Calu3 (cell line): ENCODE measurements at regions not wholly inside any gene's neighbourhood (a gene's known extent, or its start where the extent isn't known, plus 50 kb on each side); places are given as distances from the start of the nearest gene placed in this dataset.

ENCODE experiments used
- BruUV-seq: library from RNA; stranded (reverse); fragments of 400-500 nt; replicated peaks from 2 replicates; lab custom pipeline; 2021; lab: Mats Ljungman, UMichigan
- CTCF ChIA-PET: fragments of 300-600 bp; sonication (Branson Sonifier 250); formaldehyde crosslinking; loops from one replicate; lab custom pipeline; 2022; ENCODE audit warnings: antibody characterized with exemption; lab: Charles Lee
- DNase-seq: peaks from one replicate; pipeline ENCODE4 v3.0.0; 2022
- H3K27ac Mint-ChIP-seq: one replicate; pipeline ENCODE4 v1.8.0; 2022; ENCODE audit warnings: mixed read lengths; ENCODE audit not compliant: unreplicated experiment
- H3K27me3 Mint-ChIP-seq: one replicate; pipeline ENCODE4 v1.8.0; 2022; ENCODE audit warnings: mixed read lengths; ENCODE audit not compliant: unreplicated experiment
- H3K36me3 Mint-ChIP-seq: one replicate; pipeline ENCODE4 v1.8.0; 2022; ENCODE audit warnings: mild to moderate bottlenecking, moderate library complexity, mixed read lengths; ENCODE audit not compliant: insufficient read depth, unreplicated experiment
- H3K4me1 Mint-ChIP-seq: one replicate; pipeline ENCODE4 v1.8.0; 2022; ENCODE audit warnings: mild to moderate bottlenecking, low read depth, mixed read lengths; ENCODE audit not compliant: unreplicated experiment
- H3K4me3 Mint-ChIP-seq: one replicate; pipeline ENCODE4 v1.8.0; 2022; ENCODE audit warnings: mild to moderate bottlenecking, low read depth, moderate library complexity, mixed read lengths; ENCODE audit not compliant: unreplicated experiment
- H3K9me3 Mint-ChIP-seq: one replicate; pipeline ENCODE4 v1.8.0; 2022; ENCODE audit warnings: low read depth, mixed read lengths; ENCODE audit not compliant: unreplicated experiment
- CTCF ChIP-seq: fragments of 200-600 bp; IDR thresholded peaks from one replicate; pipeline ENCODE4 v1.8.0; 2022; ENCODE audit warnings: antibody characterized with exemption; ENCODE audit not compliant: unreplicated experiment
- intact Hi-C: fragments of 100-400 bp; cut with micrococcal nuclease; formaldehyde crosslinking; loops from one replicate; pipeline ENCODE4 v1.10.0; 2022; ENCODE audit not compliant: unreplicated experiment

GRCh38 chr22:44615602-44616180 is 86.3 kb upstream of the PRR5 start:
- no peak for DNase-seq
- no peaks in the 10 kb centered on the region for H3K4me1 Mint-ChIP-seq
- H3K27ac Mint-ChIP-seq, result no peak overlapping the region
- no peak for TF ChIP-seq CTCF
- peaks cover under 1% of the 10 kb centered on the region for H3K27me3 Mint-ChIP-seq
- no peaks in the 10 kb centered on the region for H3K36me3 Mint-ChIP-seq
- H3K4me3 Mint-ChIP-seq, result no peak overlapping the region
- intact Hi-C loops, result no loop called here
- CTCF ChIA-PET, result no interaction called here
- no peaks in the 10 kb centered on the region for H3K9me3 Mint-ChIP-seq
- no TSS peak for BruUV-seq

- BruUV-seq, result no TSS peak
- H3K9me3 Mint-ChIP-seq, result no peaks in the 10 kb centered on the region
- intact Hi-C loops, result no loop called here
- H3K4me3 Mint-ChIP-seq, result no peak overlapping the region
- DNase-seq, result no peak
- H3K27ac Mint-ChIP-seq, result no peak overlapping the region
- no peaks in the 10 kb centered on the region for H3K36me3 Mint-ChIP-seq
- CTCF ChIA-PET, result no interaction called here
- H3K27me3 Mint-ChIP-seq, result peaks cover 6% of the 10 kb centered on the region
- no peak for TF ChIP-seq CTCF
- no peaks in the 10 kb centered on the region for H3K4me1 Mint-ChIP-seq
These were observed 86.9 kb upstream of the PRR5 start for GRCh38 chr22:44615146-44615545.

- CTCF ChIA-PET, result no interaction called here
- Mint-ChIP-seq H3K36me3 (no peaks in the 10 kb centered on the region), H3K9me3 (no peaks in the 10 kb centered on the region), H3K4me3 (no peak overlapping the region), H3K27ac (no peak overlapping the region), H3K27me3 (peaks cover 23% of the 10 kb centered on the region), H3K4me1 (no peaks in the 10 kb centered on the region)
- no TSS peak for BruUV-seq
- DNase-seq, result no peak
- no peak for TF ChIP-seq CTCF
- intact Hi-C loops, result no loop called here
These were observed 88.8 kb upstream of the PRR5 start for GRCh38 chr22:44613196-44613595.

GRCh38 chr22:44611880-44612496 is 90.0 kb upstream of the PRR5 start:
- intact Hi-C loops, result no loop called here
- H3K9me3 Mint-ChIP-seq, result no peaks in the 10 kb centered on the region
- H3K4me3 Mint-ChIP-seq, result no peak overlapping the region
- TF ChIP-seq CTCF, result no peak
- no peaks in the 10 kb centered on the region for H3K4me1 Mint-ChIP-seq
- no peaks in the 10 kb centered on the region for H3K36me3 Mint-ChIP-seq
- BruUV-seq, result no TSS peak
- CTCF ChIA-PET, result interaction anchor here (0.6 kb wide), 1 partner anchor 461 kb away, joined by 4 read pairs; no protein-coding TSS in a partner anchor
- H3K27ac Mint-ChIP-seq, result no peak overlapping the region
- peaks cover 35% of the 10 kb centered on the region for H3K27me3 Mint-ChIP-seq
- DNase-seq, result no peak
